OCI-LY3 (cell line): ENCODE measurements at regions not wholly inside any gene's neighbourhood (a gene's known extent, or its start where the extent isn't known, plus 50 kb on each side); places are given as distances from the start of the nearest gene placed in this dataset.
"Not testable (repeated sequence)": the region's sequence is repeated elsewhere in the genome, so short reads cannot be mapped to it uniquely, and the experiment has no call there.

ENCODE experiments used
- H2AFZ ChIP-seq: fragments of 200-600, 300-600 bp; shearing (Covaris generic); 2 replicates; pipeline ENCODE4 v1.6.0; 2014; ENCODE audit warnings: antibody characterized with exemption, low read depth, low read length
- H3K27ac ChIP-seq: fragments of 200-600, 300-600 bp; sonication (generic); 2 replicates; pipeline ENCODE4 v1.5.1; 2014; ENCODE audit warnings: mild to moderate bottlenecking, low read length, moderate library complexity, mixed read lengths
- H3K27me3 ChIP-seq: fragments of 200-600, 300-600 bp; sonication (generic); 2 replicates; pipeline ENCODE4 v1.6.1; 2014; ENCODE audit warnings: low read depth, low read length, mixed read lengths
- H3K36me3 ChIP-seq: fragments of 200-600, 300-600 bp; sonication (generic); replicated peaks from 2 replicates; pipeline ENCODE3; 2014; ENCODE audit warnings: low read depth, low read length, mixed read lengths
- H3K4me1 ChIP-seq: fragments of 300-600, 200-600 bp; sonication (generic); 2 replicates; pipeline ENCODE4 v1.6.1; 2014; ENCODE audit warnings: low read length, mixed read lengths
- H3K4me2 ChIP-seq: fragments of 200-600, 300-600 bp; sonication (generic); 2 replicates; pipeline ENCODE4 v1.6.1; 2014; ENCODE audit warnings: low read length, mixed read lengths
- H3K4me3 ChIP-seq: fragments of 300-600, 200-600 bp; sonication (generic); 2 replicates; pipeline ENCODE4 v1.5.1; 2014; ENCODE audit warnings: antibody characterized with exemption, mild to moderate bottlenecking, low read length, moderate library complexity
- H3K79me2 ChIP-seq: fragments of 300-600, 200-600 bp; shearing (Covaris generic); 2 replicates; pipeline ENCODE4 v1.6.1; 2014; ENCODE audit warnings: mild to moderate bottlenecking, low read length, mixed read lengths
- H3K9ac ChIP-seq: fragments of 300-600, 200-600 bp; shearing (Covaris generic); 2 replicates; pipeline ENCODE4 v1.6.0; 2014; ENCODE audit warnings: mild to moderate bottlenecking, low read length, moderate library complexity
- H3K9me3 ChIP-seq: fragments of 200-600, 300-600 bp; shearing (Covaris generic); 2 replicates; pipeline ENCODE4 v1.6.1; 2014; ENCODE audit warnings: low read length, mixed read lengths; ENCODE audit not compliant: insufficient read depth
- H4K20me1 ChIP-seq: fragments of 200-600, 300-600 bp; sonication (generic); 2 replicates; pipeline ENCODE4 v1.6.1; 2016; ENCODE audit warnings: low read length, mixed read lengths; ENCODE audit not compliant: insufficient read depth
- CTCF ChIP-seq: fragments of 200-600, 300-600 bp; sonication (generic); IDR thresholded peaks from 2 replicates; pipeline ENCODE4 v1.5.1; 2014; ENCODE audit warnings: antibody characterized with exemption, low read length, low read depth
- EZH2phosphoT487 ChIP-seq: fragments of 200-600 bp; shearing (Covaris generic); IDR thresholded peaks from 2 replicates; pipeline ENCODE4 v1.6.1; 2018; ENCODE audit warnings: antibody characterized with exemption, mixed run types, low read depth

- Histone ChIP-seq H3K27me3 (no peaks in the 10 kb centered on the region), H3K4me2 (peak overlapping the region; percentile 69), H3K27ac (peak overlapping the region; percentile 61), H3K9me3 (no peaks in the 10 kb centered on the region), H3K79me2 (peaks cover 38% of the 10 kb centered on the region), H3K36me3 (peaks cover 5% of the 10 kb centered on the region), H3K4me1 (peaks cover 32% of the 10 kb centered on the region), H3K9ac (peak overlapping the region; percentile 78), H4K20me1 (no peaks in the 10 kb centered on the region), H2AFZ (peak overlapping the region; percentile 56; the same call in 1 of the 2 replicates), H3K4me3 (peak overlapping the region; percentile 83)
- TF ChIP-seq CTCF (no peak), EZH2phosphoT487 (no peak)
Observed at GRCh38 chr3:151538456-151539393, 77.9 kb upstream of the IGSF10 start.

DNA sequence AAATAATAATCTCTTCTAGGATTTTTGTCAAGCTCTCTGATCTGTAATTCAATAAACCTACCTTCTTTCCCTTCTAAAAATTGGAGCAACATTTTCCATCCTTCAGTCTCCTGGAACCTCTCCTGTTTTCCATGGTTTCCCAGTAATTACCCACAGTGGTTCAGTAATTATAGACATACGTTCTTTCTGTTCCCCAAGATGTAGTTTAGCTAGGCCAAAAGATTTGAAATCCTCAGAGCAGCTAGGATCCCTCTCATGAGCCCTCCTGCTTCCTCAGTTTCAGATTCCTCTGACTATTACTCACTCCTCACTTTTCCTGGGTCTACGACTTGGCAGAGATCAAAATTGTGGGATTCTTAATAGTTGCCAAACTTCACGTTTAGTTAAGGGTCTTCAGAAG lies 76.9 kb upstream of the IGSF10 start:
- no peak for TF ChIP-seq EZH2phosphoT487
- TF ChIP-seq CTCF, result no peak
- peaks cover 5% of the 10 kb centered on the region for H3K36me3 ChIP-seq
- peak overlapping the region; percentile 69 for H3K4me2 ChIP-seq
- H3K9ac ChIP-seq, result peak overlapping the region; percentile 78
- peak overlapping the region; percentile 83 for H3K4me3 ChIP-seq
- H3K27ac ChIP-seq, result no peak overlapping the region
- H4K20me1 ChIP-seq, result no peaks in the 10 kb centered on the region
- no peaks in the 10 kb centered on the region for H3K9me3 ChIP-seq
- no peaks in the 10 kb centered on the region for H3K27me3 ChIP-seq
- H2AFZ ChIP-seq, result no peak overlapping the region
- H3K79me2 ChIP-seq, result peaks cover 38% of the 10 kb centered on the region
- peaks cover 28% of the 10 kb centered on the region for H3K4me1 ChIP-seq

DNA sequence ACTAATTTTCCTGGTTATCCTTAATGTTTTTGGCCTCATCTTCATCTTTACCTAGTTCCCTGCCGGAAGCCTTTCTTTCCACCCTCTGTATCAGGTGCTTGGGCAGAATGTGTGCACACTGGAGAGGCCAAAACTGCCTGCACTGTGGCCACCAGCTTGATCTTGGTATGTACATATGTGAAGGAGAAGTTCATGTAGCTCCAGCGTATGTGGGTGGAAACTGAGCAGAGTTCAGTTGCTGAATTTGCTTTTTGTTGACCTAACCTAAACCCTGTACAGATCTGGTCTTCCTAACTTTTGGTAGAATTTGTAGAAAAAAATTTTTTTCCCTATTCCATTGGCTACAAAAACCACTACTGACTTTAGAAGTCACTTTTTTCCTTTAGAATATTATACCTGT lies 65.9 kb upstream of the IGSF10 start:
- Histone ChIP-seq H3K4me2 (no peak overlapping the region), H3K27ac (no peak overlapping the region), H3K4me1 (no peaks in the 10 kb centered on the region), H2AFZ (no peak overlapping the region), H3K36me3 (peaks cover 3% of the 10 kb centered on the region), H3K79me2 (peaks cover 23% of the 10 kb centered on the region), H3K27me3 (no peaks in the 10 kb centered on the region), H3K9ac (no peak overlapping the region), H3K4me3 (no peak overlapping the region), H3K9me3 (peaks cover 4% of the 10 kb centered on the region; the same call in 1 of the 2 replicates), H4K20me1 (no peaks in the 10 kb centered on the region)
- TF ChIP-seq EZH2phosphoT487 (no peak), CTCF (no peak)

GRCh38 chr3:151520105-151520504 lies 59.2 kb upstream of the IGSF10 start:
- H3K9me3 ChIP-seq, result peaks cover 9% of the 10 kb centered on the region; the same call in 1 of the 2 replicates
- H3K27ac ChIP-seq, result no peak overlapping the region
- no peaks in the 10 kb centered on the region for H3K4me1 ChIP-seq
- no peak overlapping the region for H3K4me2 ChIP-seq
- H3K4me3 ChIP-seq, result no peak overlapping the region
- H2AFZ ChIP-seq, result no peak overlapping the region
- TF ChIP-seq CTCF (no peak), EZH2phosphoT487 (no peak)
- H3K79me2 ChIP-seq, result peaks cover 25% of the 10 kb centered on the region; the same call in 1 of the 2 replicates
- no peak overlapping the region for H3K9ac ChIP-seq
- H4K20me1 ChIP-seq, result no peaks in the 10 kb centered on the region
- no peaks in the 10 kb centered on the region for H3K27me3 ChIP-seq
- peaks cover 4% of the 10 kb centered on the region for H3K36me3 ChIP-seq

- not testable (repeated sequence) for H3K27ac ChIP-seq, H3K4me1 ChIP-seq, H3K4me2 ChIP-seq, H3K36me3 ChIP-seq, H3K9ac ChIP-seq, H2AFZ ChIP-seq, H3K27me3 ChIP-seq, H3K4me3 ChIP-seq, H3K9me3 ChIP-seq, H3K79me2 ChIP-seq, H4K20me1 ChIP-seq
Observed at GRCh38 chr3:151511433-151511832, 50.6 kb upstream of the IGSF10 start.
